HG02885 (cell line): ENCODE measurements at regions not wholly inside any gene's neighbourhood (a gene's known extent, or its start where the extent isn't known, plus 50 kb on each side); places are given as distances from the start of the nearest gene placed in this dataset.

Experiments
- ATAC-seq: cut with Tn5 transposase; IDR thresholded peaks from one replicate; pipeline ENCODE4 v1.9.1; 2021; ENCODE audit warnings: mild to moderate bottlenecking; ENCODE audit not compliant: unreplicated experiment, poor library complexity

DNA sequence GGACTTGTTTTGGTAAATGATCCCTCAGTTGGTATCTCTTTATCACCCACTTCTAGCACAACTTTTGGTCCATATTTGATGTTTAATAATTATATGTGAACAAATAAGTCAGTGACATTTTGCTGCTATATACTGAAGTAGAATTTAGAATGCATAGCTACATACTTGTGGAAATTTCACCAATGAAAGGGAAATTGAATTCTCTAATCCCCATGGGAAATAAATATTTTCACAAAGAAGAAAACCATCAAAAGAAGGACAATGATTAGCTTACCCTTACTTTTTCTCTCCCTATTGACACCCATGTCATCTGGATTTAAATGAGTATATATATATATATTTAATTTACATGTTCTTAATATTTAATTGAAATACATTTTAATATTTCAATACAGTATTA, 94.3 kb upstream of the DAB2 start:
- no peak for ATAC-seq

DNA sequence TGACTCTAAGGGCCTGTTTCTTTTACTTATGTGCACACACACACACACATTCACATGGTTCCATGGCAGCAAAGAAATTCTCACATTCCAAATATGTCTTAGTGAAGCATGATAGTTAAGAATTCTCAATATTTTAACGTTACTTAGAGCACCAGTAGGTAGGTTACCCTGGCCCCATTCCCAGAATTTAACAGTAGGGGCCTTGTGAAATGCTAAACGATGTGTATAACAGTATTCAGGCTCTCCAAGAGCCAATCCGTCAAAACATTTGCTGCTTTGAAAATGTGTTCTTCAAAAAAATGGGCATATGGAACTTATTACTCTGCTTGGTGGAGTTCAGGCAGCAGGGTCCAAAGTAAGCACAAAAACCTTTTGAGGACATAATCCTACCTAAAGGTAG, 93.7 kb upstream of the DAB2 start:
- ATAC-seq: no peak

DNA sequence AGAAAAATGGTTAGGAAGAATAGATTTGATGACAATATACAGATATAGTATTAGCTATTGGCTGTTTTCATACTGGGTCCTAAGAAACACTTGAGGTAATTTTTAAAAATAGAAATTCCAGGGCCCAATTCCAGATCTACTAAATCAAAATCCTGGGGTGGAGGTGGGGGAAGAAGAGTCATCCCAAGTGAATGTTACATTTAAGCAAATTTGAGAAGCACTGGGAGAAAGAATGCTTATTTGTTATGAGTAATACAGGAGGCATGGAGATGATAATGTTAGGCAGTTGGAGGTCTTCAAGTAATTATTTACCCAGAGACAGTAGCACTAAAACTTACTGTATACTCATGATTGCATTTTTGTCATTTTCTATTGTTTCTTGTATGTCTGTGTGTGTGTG, 93.0 kb upstream of the DAB2 start:
- no peak for ATAC-seq

DNA sequence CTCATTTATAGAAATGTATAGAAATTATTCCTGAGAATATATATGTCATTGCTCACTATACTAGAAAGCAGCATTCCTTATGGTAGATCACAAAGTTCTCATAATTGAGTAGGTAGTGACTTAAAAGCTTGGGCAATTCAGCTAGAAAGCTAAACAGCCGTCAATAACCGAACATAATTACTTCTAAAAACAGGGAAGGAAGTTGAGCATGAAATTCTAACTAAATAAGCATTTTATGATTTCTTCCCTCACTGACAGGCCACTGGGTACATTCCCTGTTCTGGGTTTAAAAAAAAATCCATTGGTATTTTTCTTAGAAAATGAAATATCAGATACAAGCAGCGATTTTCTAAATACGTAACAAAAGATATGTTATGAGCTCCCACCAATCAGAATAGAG, 91.1 kb upstream of the DAB2 start:
- ATAC-seq: no peak

DNA sequence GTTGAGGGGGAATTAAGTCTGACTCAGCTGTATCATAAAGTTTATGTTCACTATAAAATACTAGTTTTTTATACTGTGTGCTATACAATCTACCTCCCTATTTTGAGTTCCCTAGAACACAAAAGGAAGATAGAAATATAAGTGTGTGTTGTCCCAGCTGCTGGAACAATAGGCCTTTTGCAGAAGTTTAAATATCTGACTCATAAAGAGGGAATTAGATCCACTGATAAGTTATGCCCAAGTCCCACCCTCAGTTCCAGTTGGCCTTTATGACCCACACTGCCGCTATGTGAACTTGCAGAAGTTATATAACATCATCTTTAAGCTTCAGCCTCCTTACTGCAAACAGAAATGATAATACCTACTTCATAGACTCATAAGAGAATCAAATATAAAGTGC, 88.5 kb upstream of the DAB2 start:
- ATAC-seq: no peak

DNA sequence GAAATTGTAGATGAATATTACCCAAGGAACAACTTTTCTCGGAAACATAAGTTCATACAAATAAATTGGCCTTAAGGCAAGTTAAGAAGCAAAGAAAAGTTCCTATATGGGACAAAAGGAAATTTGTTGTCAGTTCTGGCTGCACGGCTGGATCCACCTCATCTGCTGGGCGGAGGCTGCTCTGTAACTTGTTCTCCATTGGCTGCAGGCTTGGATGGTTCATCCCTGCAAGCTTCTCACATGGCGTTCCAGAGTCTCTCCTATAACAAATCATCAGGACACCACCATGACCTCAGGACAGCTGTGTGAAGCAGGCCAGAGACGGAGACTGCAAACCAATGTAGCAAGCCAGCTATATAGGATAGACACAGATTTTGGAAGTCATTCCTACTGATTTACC, 81.4 kb upstream of the DAB2 start:
- ATAC-seq: no peak

DNA sequence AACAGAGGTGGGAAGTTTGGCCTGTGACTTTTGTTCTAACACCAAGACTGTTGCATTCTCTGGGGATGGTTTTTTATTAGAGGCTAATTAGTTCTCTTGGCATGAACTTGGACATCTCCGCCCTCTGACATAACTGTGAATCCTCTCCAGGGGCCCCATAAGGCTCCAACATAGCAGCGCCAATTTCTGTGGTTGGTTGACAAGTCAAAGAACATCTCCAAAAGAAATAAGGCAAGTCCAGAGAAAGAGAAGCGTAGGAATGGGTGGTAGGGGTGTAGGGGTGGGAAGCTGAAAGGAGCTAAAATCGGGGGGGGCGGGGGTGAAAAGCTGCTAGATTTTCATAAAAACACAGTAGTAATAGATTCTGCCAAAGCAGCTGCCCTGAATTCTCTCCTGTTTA, 81.0 kb upstream of the DAB2 start:
- ATAC-seq: no peak

DNA sequence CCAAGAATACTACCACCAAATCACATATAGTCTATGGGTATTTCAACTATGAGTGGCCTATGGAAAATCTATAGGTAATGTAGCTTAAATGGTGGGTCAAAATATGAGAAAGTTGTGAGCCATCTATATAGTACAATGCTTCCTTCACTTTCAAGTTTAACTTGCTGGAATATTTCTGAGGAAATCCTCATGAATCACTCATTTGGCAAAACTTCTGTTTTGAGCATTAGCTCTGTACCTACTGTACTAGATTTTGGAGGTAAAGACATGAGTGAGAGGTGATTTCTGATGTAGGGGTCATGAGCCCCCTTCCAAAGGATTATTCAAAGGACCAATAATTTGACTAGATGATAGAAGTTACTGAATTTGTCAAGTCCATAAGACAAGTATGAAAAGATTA, 80.6 kb upstream of the DAB2 start:
- no peak for ATAC-seq

DNA sequence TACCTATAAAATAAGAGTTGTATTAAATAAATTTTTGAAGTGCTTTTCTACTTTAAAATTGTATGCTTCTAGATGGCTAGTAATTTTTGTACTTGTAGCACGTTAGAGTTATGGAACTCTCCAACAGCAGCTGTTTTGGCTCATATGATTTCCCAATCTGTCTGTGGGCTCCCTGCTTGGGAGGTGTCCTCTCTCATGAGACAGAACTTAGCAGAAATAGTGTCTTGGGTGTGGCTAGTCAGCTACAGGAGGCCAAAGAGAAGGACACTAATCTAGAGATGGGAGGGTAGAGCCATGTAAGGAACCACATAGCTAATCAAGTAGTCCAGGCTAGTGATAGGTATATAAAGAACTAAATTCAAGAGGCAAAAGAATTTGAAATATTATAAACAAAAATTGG, 78.4 kb upstream of the DAB2 start:
- ATAC-seq: no peak

DNA sequence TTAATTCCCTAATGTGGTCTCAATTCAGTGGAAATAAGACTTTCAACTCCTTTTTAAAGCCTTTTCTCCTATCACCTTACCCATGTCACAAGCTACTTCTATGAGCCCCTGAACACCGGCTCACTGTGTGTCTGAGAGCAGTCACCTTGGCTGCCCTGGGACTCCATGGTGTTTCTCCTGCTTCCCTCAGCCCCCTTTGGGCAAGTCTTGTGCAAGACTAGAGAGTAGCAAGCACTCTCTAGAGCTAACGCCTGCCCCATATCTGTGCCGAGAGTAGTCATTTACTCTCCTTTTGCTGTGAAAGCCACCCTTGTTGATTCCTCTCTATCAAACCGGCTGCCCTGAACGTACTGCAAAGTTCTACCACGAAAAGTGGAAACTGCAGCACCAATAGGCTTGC, 77.9 kb upstream of the DAB2 start:
- no peak for ATAC-seq

DNA sequence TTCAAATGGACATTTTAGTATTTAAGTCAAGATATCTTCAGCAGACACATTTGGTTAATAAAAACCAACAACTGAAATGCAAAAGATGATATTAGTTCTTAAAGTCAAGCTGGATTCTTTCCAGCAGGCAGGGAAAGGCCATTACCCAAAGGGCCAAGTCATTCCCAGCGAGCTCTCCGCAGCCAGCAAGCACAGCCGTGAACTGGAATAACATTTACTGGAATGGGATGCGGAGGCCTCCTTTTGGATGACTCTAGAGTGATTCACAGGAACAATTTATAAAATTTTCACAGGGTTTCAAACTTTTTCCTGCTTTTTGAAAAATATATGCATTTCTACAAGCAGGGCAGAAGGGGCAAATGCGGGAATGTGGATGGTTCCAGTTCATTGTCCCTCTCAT, 76.6 kb upstream of the DAB2 start:
- ATAC-seq: no peak

DNA sequence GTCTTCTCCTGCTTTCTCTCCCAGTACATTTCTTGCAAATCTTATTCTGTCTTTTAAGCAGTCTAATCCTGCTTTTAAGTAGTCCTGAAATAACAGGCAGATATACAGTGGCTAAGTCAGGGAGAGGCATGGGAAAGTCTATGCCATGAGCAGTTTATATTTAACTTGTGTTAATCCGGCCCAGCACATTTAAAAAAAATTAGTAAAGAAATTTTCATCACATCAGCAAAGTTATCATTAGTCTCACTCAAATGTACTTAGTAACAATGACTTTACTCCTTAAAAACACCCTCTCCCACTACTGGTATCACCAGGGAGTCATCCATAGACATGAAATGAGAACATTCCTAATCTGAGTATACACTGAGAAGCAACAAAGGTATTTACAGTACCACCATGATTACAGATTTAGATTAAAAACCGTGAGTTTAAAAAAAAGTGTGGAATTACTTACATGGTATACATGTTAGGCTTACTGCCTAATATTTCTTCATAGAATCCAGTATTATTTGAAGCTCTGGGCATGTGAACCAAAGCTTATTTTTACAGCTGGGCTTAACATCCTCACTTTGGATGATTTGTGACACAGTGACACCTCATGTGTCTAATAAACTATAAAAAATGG, 75.9 kb upstream of the DAB2 start:
- no peak for ATAC-seq

DNA sequence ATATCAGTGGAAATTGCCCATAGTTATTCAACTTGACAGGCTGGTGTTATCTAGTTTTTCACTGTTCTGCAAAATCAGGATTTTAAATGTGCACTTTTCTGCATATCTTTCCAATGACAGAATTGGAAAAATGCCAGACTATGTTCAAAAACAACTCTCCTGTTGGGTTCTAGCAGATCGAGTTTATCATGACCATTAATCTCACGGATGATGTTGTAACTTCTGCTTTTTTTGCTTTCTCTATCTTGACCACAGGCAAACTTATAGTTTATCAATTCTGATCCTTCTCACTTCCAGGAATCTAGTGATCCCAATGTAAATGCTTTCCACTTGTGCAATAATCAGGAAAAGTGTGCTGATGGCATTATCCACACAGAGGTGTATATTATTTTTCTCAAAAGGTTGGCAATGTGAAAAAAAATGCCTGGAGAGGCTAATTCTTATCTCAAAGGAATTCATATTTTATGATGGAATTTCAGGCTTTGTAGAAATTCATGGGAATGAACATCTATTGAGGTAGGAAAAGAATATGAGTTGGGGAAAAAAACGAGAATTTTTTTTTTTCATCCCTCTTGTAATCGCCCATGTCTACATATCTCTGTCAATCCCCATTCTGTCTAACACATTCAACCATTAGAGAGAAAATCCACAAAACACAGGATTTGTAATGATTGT, 73.6 kb upstream of the DAB2 start:
- no peak for ATAC-seq

DNA sequence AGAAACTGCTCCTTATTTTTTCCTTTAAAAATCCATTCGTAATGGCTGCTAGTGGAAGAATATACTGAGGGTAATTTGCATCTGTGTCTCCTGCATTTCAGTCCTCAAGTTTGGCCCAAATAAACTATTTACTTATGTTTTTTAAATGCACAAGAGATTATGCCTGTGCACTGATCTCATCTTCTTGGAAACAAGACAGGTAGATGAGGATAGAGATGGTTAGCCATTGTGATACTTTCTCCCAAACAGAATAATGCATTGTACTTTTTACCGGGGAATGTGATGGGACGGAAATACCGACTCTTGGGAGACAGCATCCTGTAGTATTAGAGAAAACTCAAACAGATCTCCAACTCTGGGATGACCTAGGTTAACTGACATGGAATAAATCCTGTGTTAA, 72.5 kb upstream of the DAB2 start:
- no peak for ATAC-seq

DNA sequence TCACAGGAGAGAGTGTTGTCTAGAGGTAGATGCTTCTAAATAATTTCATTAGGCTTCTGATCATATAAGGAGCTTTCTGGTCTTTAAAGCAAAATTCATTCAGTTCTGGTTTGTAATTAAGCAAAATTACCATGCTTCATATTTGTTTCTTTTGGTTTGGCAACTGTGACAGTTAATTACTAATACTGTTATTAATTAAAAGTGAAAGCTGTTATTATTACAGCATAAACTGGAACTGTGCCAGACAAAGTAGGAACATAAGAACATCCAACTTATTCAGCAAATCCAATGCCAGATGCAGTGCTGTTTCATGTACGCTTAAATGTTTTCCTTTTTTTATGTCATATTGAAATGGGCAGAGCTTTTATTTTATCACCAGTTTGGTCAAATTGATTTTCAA, 70.4 kb upstream of the DAB2 start:
- no peak for ATAC-seq

DNA sequence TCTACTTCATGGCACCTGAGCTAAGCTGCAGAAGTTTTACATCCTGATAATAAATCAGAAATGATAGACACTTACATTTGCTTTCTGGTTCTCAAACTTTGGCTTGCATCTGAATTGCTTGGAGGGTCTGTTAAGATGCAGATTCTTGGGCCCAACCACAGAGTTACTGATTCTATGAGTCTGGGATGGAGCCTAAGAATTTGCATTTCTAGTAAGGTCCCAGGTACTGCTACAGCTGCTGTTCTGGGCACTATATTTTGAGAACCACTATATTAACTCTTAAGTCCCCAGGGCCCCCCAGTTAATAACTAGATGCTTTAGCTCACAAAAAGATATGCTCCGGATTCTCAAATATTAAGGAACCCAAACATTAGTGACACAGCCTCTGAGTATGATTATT, 69.8 kb upstream of the DAB2 start:
- ATAC-seq: no peak

DNA sequence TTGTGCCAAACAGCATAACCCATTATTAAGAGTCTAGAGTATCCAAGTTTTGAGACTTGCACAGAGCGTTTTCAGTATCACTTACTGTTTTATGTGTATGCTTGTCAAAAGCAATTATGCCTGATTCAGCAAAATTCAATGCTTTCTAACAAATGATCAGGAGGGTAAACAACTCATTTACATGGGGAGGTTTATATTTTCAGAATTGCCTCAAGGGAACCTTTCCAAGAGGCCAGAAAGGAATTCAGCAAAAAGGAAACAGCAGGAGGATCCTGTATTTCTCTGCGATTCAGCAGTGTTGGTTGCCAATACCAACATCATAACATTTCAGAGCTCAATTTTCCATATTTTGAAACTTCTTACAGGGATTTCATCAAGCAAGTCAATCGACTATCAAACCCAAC, 69.3 kb upstream of the DAB2 start:
- no peak for ATAC-seq

DNA sequence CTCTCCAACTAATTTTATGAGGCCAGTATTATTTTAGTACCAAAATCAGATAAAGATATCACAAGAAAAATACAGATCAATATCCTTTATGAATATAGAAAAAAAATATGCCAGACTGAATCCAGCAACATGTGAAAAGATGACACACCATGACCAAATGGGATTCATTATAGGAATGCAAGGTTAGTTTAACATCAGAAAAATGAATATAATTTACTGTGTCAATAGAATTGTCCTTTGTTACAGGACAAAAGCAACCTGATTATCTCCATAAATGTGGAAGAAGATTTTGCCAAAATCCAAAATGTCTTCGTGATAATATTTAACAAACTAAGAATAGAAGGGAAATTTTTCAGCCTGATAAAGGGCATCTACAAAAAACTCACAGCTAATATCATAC, 66.4 kb upstream of the DAB2 start:
- ATAC-seq: no peak

DNA sequence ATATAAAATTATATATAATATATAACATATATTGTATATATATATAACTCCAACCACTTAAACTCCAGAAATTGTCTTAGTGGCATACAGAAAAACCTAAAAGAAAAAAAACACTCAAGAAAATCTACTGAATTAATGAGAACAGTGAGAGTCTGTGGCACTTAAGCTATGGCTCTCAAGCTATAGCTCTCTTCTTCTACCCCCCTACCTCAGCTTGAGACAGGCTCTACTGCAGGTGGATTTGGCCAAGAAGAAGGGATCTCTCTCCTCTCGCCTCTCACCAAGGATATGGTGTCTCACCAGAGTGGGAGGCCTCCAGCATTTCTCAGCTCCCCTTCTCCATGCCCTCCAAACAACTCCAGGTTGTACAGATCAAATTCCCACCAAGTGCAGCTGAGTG, 64.5 kb upstream of the DAB2 start:
- ATAC-seq: no peak

DNA sequence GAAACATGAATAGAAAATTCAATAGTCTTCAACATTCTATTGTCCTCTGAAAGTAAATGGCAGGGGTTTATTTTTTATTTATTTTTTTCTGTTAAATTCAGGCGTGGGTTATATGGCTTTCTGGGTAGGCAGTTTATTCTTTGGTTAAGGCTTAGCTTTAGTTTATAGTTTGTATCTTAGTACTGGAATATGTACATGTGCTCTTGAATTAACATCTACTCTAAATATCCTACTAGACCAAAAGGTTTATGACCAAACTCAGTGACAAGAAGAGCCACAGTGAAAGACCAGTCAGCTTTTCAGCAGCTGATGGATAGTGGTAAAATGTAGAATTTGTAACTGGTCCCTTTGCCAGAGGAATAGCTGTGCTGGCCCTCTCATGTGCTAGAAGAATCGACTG, 62.0 kb upstream of the DAB2 start:
- ATAC-seq: no peak

DNA sequence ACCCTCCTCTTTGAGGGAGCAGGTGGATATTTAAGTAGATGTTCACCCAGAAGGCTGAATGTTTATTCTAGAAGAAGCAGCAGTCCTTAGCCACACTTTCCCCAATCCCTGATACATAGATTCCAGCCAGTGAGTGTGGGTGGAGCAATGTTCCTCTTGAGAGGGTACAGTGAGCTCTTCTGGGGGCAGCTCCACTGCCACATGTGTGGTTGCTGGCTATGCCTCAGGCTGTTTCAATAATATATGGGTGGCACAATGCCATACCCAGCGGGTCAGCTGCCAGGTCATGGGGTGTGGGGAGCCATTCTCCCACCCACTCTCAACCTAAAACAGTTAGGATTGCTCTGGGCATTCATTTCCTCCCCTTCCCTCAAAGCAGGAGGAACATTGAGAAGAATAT, 61.6 kb upstream of the DAB2 start:
- no peak for ATAC-seq

DNA sequence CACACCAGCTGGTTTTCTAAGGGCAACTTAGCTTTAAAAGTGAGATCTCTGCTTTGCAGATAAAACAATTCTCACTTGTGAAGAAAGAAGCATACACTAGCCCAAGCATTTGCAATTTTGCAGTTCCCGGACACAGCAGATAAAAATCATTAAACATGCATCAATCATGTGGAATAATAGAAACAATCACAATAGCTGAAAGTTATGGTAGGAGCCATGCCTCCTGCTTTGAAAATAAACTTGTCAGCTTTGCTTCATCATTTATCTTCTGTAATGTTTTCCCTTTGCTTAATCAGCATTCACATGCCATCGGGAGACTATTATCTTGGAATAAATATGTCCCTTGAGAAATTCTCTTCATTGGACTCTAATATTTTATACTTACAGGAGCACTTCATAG, 60.3 kb upstream of the DAB2 start:
- no peak for ATAC-seq

DNA sequence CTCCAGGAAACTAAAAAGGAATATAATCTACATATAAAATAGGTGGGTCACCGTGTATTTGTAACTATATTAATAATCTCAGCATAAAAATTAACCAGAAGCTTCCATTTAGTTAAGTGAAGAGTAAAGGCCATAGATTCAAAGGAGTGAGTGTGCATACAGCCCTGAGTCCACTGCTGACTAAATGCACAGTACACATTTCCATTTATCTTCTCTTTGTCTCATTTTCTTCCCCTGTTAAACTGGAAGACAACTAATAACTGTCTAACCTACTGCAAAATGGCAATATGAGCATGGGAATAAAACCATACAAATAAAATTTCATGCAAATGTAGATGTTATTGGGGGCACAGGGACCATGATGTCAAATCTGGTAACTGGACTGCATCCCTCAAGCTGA, 59.9 kb upstream of the DAB2 start:
- no peak for ATAC-seq
